HG03159 (cell line): ENCODE measurements at regions not wholly inside any gene's neighbourhood (a gene's known extent, or its start where the extent isn't known, plus 50 kb on each side); places are given as distances from the start of the nearest gene placed in this dataset.
"Not testable (repeated sequence)": the region's sequence is repeated elsewhere in the genome, so short reads cannot be mapped to it uniquely, and the experiment has no call there.

Experiments
- ATAC-seq: cut with Tn5 transposase; IDR thresholded peaks from one replicate; pipeline ENCODE4 v1.9.1; 2021; ENCODE audit warnings: mild to moderate bottlenecking, moderate library complexity; ENCODE audit not compliant: unreplicated experiment

DNA sequence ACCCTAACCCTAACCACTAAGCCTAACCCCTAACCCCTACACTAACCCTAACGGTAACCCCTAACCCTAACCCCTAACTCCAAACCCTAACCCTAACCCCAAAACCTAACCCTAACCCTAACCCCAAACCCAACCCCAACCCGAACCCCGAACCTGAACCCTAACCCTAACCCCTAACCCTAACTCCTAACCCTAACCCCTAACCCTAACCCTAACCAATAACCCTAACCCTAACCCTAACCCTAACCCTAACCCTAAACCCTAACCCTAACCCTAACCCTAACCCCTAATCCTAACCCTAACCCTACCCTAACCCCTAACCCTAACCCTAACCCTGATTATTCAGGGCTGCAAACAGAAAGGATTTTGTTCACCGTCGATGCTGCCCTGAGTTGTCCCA lies 144.6 kb upstream of the DUSP22 start:
- ATAC-seq: not testable (repeated sequence)

GRCh38 chr6:148051-148984 lies 144.0 kb upstream of the DUSP22 start:
- peak; percentile 91 for ATAC-seq

DNA sequence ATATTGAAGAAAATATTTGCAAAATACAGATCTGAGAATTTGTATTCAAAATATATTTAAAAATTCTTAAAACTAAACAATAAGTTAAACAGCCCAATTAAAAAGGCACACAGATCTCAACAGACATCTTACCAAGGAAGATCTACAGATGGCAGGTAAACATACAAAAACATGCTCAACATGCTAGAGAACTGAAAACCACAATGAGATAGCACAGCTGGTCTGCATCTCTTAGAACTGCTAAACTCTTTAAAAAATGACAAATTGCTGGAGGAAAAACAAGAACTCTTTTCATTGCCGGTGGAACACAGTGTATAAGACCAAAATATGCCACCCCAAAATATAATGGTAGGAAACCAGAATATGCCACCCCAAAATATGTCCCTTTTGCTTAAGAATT lies 142.1 kb upstream of the DUSP22 start:
- not testable (repeated sequence) for ATAC-seq

DNA sequence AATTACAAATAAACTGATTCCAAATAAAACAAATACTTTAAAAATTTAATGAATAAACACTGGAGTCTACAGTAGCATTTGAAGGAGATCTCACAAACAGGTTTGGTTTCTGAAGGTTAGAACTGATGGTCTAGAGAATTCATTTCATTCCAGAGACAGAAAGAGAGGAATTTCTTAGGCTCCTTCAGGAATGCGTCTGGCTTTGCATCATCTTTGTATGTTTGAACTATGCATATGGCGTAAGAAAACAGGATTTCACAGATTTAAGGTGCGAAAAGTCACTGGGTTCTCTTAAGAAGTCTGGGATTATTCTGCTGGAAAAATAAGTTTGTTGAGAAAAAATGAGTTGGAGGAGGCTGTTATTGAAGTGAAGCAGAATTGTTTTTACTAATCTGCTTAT lies 139.9 kb upstream of the DUSP22 start:
- ATAC-seq: not testable (repeated sequence)

GRCh38 chr6:153026-153425 lies 139.3 kb upstream of the DUSP22 start:
- not testable (repeated sequence) for ATAC-seq

- ATAC-seq: not testable (repeated sequence)
Measured at GRCh38 chr6:153867-154266, 138.4 kb upstream of the DUSP22 start.

- not testable (repeated sequence) for ATAC-seq
Measured at GRCh38 chr6:154321-155092, 137.8 kb upstream of the DUSP22 start.

GRCh38 chr6:156010-156409 lies 136.3 kb upstream of the DUSP22 start:
- ATAC-seq: no peak

DNA sequence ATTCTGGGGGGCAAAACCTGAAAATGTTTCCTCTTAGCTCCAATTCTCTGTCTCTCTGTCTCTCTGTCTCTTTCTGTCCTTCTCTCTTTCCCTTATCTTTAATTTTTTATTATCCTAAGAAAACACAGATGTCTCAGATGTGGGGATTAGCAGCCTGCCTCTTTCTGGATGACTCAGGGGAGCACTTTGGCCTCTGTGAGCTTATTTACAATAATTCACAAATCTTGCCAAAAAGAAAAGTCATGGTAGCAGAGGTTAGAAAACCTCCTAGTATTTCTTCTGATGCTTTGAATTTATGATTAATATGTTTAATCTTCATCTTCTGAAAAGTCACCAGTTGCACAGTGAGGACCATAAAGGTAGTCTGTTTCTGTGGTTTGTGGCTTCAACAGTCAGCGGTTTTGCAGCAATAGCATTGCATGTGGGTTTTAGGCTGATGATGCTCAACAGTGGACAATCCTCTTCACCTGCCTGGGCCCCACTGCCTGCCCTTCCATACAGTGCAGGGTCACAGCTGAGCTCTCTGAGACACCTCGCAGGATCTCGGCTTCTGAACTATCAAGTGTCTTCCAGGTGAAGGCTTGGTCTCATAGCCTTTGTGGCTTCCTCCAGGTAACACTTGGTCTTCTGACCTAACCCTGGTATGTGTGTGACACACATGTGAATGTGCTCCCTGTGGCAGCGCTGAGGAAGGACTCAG lies 135.7 kb upstream of the DUSP22 start:
- ATAC-seq: not testable (repeated sequence)

DNA sequence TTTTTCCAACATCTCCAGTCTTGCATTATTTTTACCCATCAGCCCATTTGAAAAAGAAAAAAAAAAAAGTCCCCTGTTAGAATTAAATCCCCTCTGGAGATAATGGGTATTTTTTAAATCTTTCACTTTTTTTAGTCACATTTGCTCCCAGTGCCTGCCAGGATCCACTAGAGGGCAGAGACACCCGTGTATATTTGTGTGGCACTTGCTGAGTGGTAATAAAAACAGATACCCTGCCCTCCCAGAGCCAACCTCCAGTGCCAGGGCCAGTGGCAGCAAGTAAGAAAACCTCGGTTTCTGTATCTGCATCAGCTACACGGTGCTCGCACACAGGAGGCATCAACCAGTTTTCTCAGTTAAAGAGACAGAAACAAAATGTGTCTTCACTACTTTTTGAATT lies 135.1 kb upstream of the DUSP22 start:
- ATAC-seq: not testable (repeated sequence)

GRCh38 chr6:161657-162056 lies 130.6 kb upstream of the DUSP22 start:
- not testable (repeated sequence) for ATAC-seq

GRCh38 chr6:164720-165119 lies 127.6 kb upstream of the DUSP22 start:
- ATAC-seq: no peak

- ATAC-seq: no peak
Measured at GRCh38 chr6:165263-165662, 127.0 kb upstream of the DUSP22 start.

- ATAC-seq: no peak
Measured at GRCh38 chr6:165906-166305, 126.4 kb upstream of the DUSP22 start.

DNA sequence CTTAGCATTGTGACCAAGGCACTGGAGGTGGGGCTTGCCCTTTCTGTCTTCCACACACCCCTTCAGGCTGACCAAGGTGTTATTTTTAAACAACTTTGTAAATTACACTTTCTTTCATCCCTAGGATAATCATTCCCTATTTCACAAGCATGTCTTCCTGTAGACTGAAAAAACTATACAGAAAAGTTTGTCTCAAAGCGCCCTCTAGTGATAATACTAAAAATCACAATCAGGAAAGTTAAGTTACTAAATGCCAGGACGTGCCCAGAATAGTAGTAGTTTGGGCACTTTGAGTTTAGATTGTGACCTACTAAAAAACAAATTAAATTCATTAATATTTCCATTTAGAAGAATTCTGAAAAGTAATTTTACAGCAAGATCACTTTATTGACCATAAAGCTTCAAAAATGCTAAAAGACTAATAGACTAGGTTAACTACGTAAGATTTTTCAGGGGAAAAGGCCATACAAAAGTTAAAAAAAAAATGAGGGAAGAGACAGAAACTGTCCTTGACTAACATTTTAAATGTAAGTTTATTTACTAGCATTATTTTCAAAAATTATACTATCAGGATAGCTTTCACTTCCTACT lies 123.3 kb upstream of the DUSP22 start:
- no peak for ATAC-seq

DNA sequence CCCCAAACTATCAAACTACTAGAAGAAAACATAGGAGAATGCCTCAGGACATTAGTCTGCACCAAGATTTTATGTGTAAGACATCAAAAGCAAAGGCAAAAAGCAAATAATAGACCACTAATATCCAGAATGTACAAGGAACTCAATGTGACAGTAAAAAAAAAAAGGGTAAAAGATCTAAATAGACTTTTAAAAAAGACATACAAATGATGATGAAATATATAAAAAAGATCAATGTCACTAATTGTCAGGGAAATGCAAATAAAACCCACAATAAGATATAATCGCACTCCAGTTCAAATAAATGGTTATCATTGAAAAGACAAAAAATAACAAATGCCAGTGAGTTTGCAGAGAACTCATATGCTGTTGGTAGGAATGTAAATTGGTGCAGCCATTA lies 118.3 kb upstream of the DUSP22 start:
- ATAC-seq: no peak

- no peak for ATAC-seq
Measured at GRCh38 chr6:175680-176079, 116.6 kb upstream of the DUSP22 start.

GRCh38 chr6:176766-177165 lies 115.5 kb upstream of the DUSP22 start:
- no peak for ATAC-seq

DNA sequence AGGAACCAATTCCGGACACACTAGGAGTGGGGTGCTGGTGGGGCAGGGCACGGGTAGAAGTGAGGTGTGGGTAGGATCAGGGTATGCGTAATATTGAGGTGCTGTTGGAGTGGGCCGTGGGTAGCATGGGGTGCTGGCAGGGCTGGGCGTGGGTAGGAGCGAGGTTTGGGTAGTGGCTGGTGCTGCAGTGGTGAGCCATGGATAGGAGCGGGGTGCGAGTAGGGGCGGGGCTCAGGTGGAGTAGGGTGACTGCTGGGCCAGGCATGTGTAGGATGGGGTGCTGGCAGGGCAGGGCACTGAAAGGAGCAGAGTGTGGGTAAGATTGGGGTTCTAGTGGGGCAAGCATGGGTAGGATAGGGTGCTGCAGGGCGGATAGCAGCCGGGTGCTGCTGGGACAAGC lies 114.2 kb upstream of the DUSP22 start:
- no peak for ATAC-seq

- ATAC-seq: not testable (repeated sequence)
Measured at GRCh38 chr6:178929-179328, 113.4 kb upstream of the DUSP22 start.
